K562 (cell line): ENCODE measurements at regions not wholly inside any gene's neighbourhood (a gene's known extent, or its start where the extent isn't known, plus 50 kb on each side); places are given as distances from the start of the nearest gene placed in this dataset.

ENCODE experiments used
- AFF1 ChIP-seq, 2 experiments: fragments of 450-650 bp; IDR thresholded peaks; 2 replicates each; pipeline ENCODE4 v1.6.1; 2018; ENCODE audit warnings: mild to moderate bottlenecking in 2 of 2, low read depth in 1 of 2; ENCODE audit not compliant: partially characterized antibody in 2 of 2
- ESRRA ChIP-seq: fragments of 450-650 bp; IDR thresholded peaks from 2 replicates; pipeline ENCODE4 v1.6.1; 2014; ENCODE audit warnings: low read depth, mild to moderate bottlenecking, moderate library complexity, borderline replicate concordance
- HEY1 ChIP-seq: fragments of 250-450 bp; sonication (Bioruptor Pico); IDR thresholded peaks from 2 replicates; pipeline ENCODE4 v1.5.0; 2020; ENCODE audit warnings: mild to moderate bottlenecking, moderate library complexity, borderline replicate concordance
- NCOA2 ChIP-seq, 2 experiments: fragments of 450-650 bp; IDR thresholded peaks; 2 replicates each; pipeline ENCODE4 v1.6.1; 2018; ENCODE audit warnings: mild to moderate bottlenecking in 2 of 2, moderate library complexity in 1 of 2; ENCODE audit not compliant: partially characterized antibody in 2 of 2
- REST ChIP-seq, 2 experiments: fragments of 450-650 bp; formaldehyde crosslinking in 1 of 2; IDR thresholded peaks; 2 replicates each; pipeline versions ENCODE4 v1.4.0 to v1.6.1; 2014 to 2020; ENCODE audit warnings: mild to moderate bottlenecking in 2 of 2, borderline replicate concordance in 1 of 2, low read depth in 1 of 2
- SMAD4 ChIP-seq: fragments of 250-450 bp; sonication (Bioruptor Pico); conservative IDR thresholded peaks from 2 replicates; pipeline ENCODE4 v1.8.0; 2021; ENCODE audit warnings: inconsistent platforms, mild to moderate bottlenecking, moderate library complexity
- TGIF2 ChIP-seq: sonication (generic); formaldehyde crosslinking; IDR thresholded peaks from 2 replicates; pipeline ENCODE4 v1.8.1; 2022; ENCODE audit warnings: mild to moderate bottlenecking, missing genetic modification reagents, moderate library complexity
- U2AF1 ChIP-seq: fragments of 200-400 bp; formaldehyde crosslinking; optimal IDR thresholded peaks from 2 replicates; pipeline ENCODE3; 2017; ENCODE audit warnings: mild to moderate bottlenecking, low read depth, low read length, moderate library complexity
- TF ChIP-seq, protein P1 (sequence below): sonication (generic); IDR thresholded peaks from 2 replicates; pipeline ENCODE4 v1.6.1; 2016
- TF ChIP-seq, protein P2 (sequence below): sonication (generic); formaldehyde crosslinking; IDR thresholded peaks from 2 replicates; pipeline ENCODE4 v1.8.0; 2022; ENCODE audit warnings: missing genetic modification reagents, mild to moderate bottlenecking, moderate library complexity, borderline replicate concordance

DNA sequence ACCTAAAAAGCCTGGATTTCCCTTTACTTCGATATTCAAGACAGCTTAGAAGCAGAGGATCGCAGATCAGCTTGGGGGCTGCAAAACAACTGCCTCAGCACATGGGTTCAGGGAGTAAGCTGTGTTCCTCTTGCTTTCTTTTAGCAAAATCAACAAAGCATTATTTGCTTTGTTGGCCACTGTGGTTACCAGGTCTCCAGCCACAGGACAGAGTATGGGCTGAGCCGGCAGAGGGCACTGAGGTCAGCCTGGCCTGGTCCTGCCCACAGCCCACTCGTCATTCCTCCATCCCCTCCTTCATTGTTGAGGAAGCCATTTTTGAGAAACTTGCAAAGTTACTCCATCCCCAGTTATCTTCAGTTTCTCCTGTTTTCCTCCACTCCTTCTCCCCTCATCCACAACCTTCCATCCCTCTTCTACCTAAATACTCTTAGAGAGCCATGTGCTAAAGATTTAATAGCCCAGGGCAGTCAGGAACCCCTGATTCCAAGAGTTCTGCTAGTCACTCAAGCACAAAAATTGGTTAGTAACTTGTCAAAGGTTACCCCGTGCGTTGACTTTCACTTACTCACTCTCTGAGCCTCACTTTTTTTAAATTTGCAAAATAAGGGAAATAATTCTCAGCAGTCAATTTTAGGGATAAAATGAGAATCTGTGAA lies 60.0 kb upstream of the HES1 start (continued):
- TF ChIP-seq AFF1 (IDR thresholded peaks at IDR 0.05; ENCODE audit: low read depth in 1 of 2, partially characterized antibody in 2 of 2) (no peak), ESRRA (peak; percentile 65; the same call in 1 of the 2 replicates), REST (IDR thresholded peaks at IDR 0.05; ENCODE audit: borderline replicate concordance) (peak; percentile 33; the same call in 1 of the 2 replicates), REST (CRISPR knock-in tag; IDR thresholded peaks at IDR 0.05; ENCODE audit: low read depth) (no peak), U2AF1 (no peak), TGIF2 (CRISPR knock-in tag) (no peak), HEY1 (CRISPR knock-in tag) (no peak), NCOA2 (IDR thresholded peaks at IDR 0.05; ENCODE audit: partially characterized antibody in 2 of 2) (no peak), SMAD4 (CRISPR knock-in tag) (0 out of 2 replicates have a peak, but pooled peaks have one; percentile 22)
- TF ChIP-seq, protein P1, sequence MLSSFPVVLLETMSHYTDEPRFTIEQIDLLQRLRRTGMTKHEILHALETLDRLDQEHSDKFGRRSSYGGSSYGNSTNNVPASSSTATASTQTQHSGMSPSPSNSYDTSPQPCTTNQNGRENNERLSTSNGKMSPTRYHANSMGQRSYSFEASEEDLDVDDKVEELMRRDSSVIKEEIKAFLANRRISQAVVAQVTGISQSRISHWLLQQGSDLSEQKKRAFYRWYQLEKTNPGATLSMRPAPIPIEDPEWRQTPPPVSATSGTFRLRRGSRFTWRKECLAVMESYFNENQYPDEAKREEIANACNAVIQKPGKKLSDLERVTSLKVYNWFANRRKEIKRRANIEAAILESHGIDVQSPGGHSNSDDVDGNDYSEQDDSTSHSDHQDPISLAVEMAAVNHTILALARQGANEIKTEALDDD, result peak; percentile 51
- TF ChIP-seq, protein P2, sequence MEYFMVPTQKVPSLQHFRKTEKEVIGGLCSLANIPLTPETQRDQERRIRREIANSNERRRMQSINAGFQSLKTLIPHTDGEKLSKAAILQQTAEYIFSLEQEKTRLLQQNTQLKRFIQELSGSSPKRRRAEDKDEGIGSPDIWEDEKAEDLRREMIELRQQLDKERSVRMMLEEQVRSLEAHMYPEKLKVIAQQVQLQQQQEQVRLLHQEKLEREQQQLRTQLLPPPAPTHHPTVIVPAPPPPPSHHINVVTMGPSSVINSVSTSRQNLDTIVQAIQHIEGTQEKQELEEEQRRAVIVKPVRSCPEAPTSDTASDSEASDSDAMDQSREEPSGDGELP (CRISPR knock-in tag), result 0 out of 2 replicates have a peak, but pooled peaks have one; percentile 16
